Central memory CD4-positive, alpha-beta T cell (primary cell): ENCODE measurements at regions not wholly inside any gene's neighbourhood (a gene's known extent, or its start where the extent isn't known, plus 50 kb on each side); places are given as distances from the start of the nearest gene placed in this dataset.

Experiments used
- DNase-seq: peaks from one replicate; pipeline ENCODE4 v3.0.0; 2022

GRCh38 chr15:70293591-70294470 is 196.1 kb upstream of the TLE3 start:
- no peak for DNase-seq

DNA sequence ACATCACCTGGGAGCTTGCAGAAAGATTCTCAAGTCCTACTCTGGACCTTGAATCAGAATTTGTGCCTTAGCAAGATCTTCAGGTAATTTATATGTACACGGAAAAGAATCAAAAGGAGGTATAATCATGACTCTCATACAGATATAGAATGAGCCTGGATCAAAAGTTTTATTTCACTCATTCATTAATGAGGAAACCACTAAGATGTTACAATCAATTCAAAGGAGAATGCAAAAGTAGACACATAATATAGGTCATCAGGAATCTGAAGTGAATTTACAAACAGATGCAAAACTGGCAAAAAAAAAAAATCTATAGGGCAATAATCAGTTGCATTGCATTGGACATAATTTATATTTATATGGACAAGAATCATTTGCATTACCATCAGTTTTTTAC is 195.4 kb upstream of the TLE3 start:
- no peak for DNase-seq

GRCh38 chr15:70292076-70292760 is 194.5 kb upstream of the TLE3 start:
- DNase-seq, result no peak

GRCh38 chr15:70291305-70292075 is 193.8 kb upstream of the TLE3 start:
- DNase-seq, result no peak

DNA sequence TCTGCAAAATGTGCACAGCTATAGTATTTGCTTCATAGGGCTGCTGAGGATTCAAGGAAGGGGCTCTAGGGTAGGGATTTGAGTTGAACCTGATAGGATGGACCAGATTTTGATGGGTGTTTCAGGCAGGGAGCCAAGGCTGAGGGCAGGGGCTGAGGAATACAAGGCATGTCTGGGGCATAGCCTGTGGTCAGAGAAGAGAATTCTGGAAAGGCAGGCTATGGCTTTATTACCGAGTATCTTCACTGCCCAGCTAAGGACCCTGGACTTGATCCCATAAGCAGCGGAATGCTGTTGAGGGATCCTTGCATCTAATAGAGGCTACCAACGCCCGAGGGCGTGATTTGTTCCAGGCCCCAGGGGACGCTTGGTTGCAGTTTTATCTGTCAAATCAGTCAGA is 193.0 kb upstream of the TLE3 start:
- DNase-seq, result no peak

GRCh38 chr15:70289191-70289955 is 191.7 kb upstream of the TLE3 start:
- no peak for DNase-seq

DNA sequence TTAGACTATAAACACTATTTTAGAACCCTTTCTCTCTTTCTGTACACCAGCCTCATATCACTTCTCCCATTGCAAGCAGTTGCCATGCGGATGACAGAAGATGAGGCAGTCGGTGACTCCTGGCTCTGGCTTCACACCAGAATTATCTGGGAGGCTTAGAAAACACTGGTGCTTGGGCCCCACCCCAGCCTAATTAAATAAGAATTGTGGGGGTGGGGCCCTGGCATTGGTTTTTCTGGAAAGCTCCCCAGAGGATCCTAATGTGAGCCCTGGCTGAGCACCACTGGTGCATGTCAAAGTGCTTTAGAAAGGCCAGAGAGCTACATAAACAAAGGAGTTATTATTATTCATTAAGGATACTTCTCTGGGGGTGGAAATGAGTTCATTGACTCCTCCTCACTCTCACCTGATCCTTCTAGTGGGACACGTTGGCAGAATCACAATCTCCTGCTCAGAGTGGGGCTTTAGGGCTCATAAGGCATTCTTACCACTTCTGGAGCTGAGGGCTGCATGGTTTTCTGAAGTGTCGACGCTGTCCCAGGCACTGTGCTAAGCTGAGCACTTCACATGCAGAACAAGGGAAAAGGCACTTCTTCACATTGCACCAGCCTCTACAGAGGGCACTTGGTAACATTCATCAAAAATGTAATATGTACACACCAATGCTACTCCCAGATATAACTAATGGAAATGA is 188.5 kb upstream of the TLE3 start:
- DNase-seq, result no peak

DNA sequence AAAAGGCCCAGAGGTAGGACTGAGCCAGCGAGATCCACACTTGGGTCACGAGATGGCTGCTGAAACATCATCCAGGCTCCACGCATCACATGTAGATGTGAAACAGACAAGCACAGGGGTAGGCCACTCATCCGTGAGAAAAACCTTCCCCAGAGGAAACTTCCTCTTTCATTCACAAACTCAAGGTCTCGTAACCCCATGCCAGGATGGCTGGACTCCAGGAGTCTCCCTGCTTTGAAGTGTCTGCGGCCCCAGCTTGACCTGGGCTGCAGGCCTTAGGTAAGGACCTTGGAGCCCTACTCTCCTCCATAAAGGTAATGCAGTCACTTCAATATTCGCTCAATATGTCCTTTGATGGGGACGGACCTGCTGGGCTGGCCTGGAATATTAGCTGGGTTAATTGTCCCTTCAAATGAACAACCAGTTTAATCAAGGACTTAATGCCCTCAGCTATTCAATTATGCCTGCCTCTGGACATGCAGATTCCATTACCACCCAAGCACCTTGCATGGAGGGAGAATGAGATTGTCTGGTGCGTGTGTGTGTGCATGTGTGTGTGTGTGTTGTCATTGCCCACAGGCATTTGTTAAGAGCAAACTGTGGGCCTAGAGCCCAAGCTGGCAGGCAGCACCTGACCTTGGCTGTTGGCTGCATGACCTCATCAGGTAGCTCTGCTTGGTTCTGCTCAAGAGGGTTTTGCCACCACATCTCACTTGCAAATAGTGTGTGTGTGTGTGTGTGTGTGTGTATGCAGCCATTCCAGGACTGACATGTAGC is 186.9 kb upstream of the TLE3 start:
- no peak for DNase-seq

- DNase-seq, result no peak
Observed at GRCh38 chr15:70283511-70283910, 185.8 kb upstream of the TLE3 start.

DNA sequence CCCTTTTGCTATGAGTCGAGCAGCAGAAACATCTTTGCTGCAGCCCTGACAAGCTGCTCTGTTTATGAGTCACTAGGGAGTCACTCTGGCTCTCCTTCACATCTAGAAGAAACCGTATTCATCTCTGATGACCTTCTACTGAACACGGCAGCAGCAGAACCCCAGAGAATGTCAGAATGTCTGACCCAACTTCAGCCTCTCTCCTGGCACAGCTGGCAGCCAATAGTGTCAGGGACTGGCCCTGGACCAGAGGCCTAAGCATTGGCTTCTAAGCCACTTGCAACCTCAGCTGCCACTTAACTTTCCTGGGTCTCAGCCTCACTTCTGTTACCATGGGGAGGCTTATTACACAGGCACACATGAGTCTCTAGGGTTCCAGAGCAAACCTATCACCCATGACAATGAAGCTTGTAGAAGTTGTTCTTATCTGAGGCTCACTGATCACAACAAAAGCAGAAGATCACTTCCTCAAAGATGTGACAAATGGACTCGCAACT is 184.1 kb upstream of the TLE3 start:
- no peak for DNase-seq

DNA sequence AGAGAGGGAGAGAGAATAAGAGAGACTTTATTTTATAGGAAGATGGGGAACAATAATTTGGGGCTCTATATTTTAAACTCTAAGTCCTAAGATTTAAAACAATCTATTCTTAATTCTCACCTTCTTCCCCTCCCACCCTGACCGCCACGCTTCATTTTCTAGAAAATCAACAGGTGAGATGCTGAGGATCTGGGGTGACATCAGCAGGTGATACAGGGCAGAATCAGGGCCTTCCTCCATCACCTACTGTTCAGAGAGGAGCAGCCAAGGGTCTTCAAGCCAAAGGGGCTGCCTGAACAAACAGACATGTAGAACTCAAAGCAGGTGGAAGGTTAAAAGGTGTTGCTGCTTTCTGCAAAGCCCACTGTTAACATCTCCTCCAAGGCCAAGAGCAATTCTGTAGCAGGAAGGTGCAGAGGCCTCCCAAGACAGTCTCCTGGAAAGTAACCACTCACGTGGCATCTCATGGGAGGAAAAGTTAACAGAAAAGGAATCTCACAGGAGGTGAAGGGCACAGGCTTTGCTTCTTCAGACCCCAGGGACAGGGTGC is 183.6 kb upstream of the TLE3 start:
- DNase-seq, result no peak

DNA sequence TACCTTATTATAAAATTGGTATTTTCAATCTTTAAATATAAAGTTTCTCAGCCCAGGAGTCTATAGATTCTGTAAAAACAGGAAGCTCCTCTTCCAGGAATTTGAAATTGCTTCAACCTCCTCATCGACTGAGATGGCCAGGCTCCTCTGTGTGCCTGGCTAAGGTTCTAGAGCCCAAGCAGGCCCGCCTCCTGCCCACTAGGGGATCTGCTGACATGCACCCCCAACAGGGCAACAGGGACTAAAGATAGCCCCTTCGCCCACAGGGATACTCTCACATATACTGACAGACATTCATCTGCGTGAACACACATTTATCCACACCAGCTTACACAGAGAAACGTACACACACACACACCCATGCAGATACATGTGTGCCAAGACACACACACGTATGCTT is 183.1 kb upstream of the TLE3 start:
- DNase-seq, result no peak

GRCh38 chr15:70279096-70279495 is 181.4 kb upstream of the TLE3 start:
- no peak for DNase-seq

GRCh38 chr15:70278644-70279043 is 180.9 kb upstream of the TLE3 start:
- DNase-seq, result no peak

- no peak for DNase-seq
Observed at GRCh38 chr15:70277556-70277955, 179.8 kb upstream of the TLE3 start.

GRCh38 chr15:70276401-70276800 is 178.7 kb upstream of the TLE3 start:
- DNase-seq, result no peak

GRCh38 chr15:70275461-70276138 is 177.9 kb upstream of the TLE3 start:
- DNase-seq, result no peak

- DNase-seq, result no peak
Observed at GRCh38 chr15:70274908-70275307, 177.2 kb upstream of the TLE3 start.

GRCh38 chr15:70274255-70274880 is 176.7 kb upstream of the TLE3 start:
- DNase-seq, result no peak

GRCh38 chr15:70273808-70274207 is 176.1 kb upstream of the TLE3 start:
- DNase-seq, result no peak
